SKM-1 (cell line): ENCODE measurements at regions not wholly inside any gene's neighbourhood (a gene's known extent, or its start where the extent isn't known, plus 50 kb on each side); places are given as distances from the start of the nearest gene placed in this dataset.

Source experiments
- DNase-seq: peaks from one replicate; lab custom pipeline; 2025; ENCODE audit not compliant: unreplicated experiment; lab: John Stamatoyannopoulos, UW

DNA sequence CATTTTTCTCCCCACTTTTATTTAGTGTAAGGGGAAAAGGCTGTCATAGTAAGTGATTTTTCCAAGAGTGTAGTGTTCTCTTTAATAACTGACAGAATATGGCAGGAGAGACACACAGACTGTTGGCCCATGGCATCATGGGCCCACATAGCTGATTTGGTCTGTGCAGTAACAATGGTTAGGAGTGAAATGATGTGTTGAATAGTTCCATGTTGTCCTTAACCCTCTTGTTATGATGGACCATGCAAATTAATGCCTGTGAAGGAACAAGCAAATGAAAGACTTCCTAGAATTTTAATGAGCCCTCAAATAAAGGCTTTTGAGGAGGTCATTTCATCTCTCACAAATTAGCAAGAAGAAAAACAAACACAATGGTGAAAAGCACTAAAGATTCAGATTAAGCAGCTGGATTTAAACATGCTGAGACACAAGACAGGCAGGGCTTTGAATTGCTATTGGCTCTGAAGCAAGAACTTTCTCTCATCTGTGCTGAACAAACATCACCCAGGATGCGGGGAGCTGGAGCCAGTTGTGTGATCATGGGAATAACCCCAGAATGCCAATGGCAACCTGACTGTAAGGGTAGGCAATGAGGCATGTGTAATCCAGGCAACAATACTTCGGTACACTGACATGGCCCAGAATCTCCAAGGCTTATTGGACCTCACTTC, 136.7 kb upstream of the VEPH1 start:
- DNase-seq: no peak

DNA sequence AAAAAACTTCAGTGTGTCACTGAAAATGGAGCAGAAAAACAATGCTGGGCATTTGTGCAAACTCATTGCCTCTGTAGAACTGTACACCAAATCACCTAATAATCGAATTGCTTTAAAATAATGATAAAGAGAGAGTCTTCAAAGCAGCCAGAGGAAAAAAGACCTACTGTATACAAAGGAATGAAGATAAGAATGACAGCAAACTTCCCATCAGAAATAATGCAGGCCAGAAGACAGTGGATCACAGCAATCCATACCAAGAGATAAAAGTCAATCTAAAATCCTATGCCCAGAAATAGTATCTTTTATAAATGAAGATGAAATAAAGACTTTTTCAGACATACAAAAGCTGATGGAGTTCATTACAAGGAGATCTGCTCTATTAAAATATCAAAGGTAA, 134.7 kb upstream of the VEPH1 start:
- no peak for DNase-seq

DNA sequence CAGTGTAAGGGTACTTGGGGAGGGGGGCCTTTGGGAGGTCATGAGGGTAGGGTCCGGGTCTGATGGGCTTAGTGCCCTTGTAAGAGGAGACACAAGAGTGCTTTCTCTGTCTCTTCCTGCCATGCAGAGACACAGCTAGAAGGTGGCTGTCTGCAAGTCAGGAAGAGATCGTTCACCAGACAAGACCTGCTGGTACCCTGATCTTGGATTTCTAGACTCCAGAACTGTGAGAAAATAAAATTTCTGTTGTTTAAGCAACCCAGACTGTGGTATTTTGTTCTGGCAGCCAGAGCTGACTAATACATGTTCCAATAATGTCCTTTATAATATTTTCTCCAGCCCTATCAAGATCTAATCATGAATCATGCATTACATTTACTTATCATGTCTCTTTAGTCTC, 130.0 kb upstream of the VEPH1 start:
- no peak for DNase-seq

DNA sequence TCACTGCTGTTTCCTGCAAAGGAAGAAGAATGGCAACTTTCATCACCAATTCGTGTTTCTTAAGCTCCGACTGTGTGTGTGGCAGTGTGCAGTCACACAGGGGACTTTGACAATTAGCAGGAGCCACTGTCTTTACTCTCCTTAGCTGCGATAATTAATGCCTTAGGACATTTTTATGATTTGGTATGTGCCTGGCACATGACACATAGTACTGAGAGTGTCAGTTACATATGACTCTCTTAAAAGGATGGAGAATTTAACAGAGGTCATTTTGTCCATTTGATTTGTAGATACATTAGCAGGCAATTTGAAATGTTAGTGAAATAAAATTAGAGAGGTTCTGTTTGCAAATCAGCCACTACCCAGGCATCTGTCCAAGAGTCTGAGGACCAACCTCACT, 128.9 kb upstream of the VEPH1 start:
- no peak for DNase-seq

- no peak for DNase-seq
Observed at GRCh38 chr3:157631478-157631877, 128.3 kb upstream of the VEPH1 start.

GRCh38 chr3:157626817-157627216, 123.6 kb upstream of the VEPH1 start:
- DNase-seq: no peak

DNA sequence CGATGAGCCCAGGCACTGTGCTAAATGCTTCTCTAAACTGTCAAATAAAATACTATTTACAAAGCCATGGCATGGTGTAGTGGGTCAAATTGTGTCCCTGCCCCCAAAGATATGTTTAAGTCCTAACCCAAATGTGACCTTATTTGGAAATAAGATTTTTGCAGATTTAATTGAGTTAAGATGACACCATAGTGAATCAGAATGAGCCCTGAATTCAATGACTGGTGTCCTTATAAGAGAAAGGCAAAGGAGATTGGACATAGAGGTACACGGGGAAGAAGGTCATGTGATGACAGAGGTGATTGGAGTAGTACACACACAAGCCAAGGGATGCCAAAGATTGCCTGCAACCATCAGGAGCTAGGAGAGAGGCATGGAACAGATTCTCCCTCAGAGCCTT, 121.6 kb upstream of the VEPH1 start:
- DNase-seq: no peak

- no peak for DNase-seq
Observed at GRCh38 chr3:157618886-157619285, 115.7 kb upstream of the VEPH1 start.

DNA sequence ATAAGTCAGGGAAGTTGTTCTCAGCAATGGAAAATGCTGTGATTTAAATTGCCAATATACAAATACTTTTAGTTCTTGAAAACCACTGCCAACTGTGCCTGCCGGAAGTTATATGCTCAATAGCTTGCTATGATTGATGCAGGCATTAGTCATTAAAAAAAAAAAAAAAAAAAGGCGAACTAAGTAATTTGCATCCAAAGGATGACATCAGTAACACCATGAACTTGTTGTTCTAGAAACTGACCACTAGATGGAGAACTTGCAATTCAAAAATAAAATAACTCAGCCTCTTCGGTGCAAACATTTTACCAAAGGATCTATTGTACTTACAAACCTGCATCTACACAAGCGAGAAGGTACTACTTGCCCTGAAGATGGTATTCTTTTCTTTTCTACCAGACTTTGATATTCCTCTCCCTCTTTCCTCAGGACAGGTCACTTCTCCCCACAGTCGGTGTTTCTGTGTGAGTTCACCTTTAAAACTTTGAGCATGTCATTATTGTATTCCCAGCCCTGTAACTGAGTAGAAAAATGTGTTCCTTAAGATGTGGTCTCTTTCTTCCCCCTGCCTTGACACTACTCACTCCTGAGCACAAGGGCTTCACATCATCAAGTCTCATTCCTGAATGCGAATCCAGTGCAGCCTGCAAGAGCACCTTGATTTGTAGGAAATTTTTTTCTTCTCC, 115.0 kb upstream of the VEPH1 start:
- peak; percentile 59 for DNase-seq

GRCh38 chr3:157614896-157615295, 111.7 kb upstream of the VEPH1 start:
- no peak for DNase-seq

DNA sequence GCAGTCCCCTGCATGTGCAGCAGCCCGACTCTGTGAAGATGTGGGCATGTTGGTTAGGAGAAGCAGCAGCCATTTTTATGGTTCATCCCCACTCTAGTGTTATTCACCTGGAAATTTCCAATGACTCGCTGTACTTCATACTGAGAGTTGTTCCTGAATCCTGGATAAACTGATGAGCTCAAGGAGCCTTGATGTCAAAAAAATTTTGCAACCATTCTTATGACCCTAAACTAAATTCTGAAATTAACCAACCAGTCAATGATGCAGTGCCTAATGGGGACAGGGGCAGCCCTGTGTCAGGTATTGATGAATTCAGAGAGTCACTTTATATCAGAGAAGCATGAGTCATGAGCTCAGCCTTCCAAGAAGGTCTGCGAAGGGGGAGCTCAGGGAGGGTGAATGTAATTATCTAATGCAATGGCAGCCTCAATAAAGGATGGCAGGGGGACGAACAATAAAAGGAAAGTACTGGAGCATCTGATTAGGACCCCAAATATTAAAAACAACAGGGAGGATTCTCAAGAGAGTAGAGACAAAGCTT, 108.4 kb upstream of the VEPH1 start:
- DNase-seq: no peak

DNA sequence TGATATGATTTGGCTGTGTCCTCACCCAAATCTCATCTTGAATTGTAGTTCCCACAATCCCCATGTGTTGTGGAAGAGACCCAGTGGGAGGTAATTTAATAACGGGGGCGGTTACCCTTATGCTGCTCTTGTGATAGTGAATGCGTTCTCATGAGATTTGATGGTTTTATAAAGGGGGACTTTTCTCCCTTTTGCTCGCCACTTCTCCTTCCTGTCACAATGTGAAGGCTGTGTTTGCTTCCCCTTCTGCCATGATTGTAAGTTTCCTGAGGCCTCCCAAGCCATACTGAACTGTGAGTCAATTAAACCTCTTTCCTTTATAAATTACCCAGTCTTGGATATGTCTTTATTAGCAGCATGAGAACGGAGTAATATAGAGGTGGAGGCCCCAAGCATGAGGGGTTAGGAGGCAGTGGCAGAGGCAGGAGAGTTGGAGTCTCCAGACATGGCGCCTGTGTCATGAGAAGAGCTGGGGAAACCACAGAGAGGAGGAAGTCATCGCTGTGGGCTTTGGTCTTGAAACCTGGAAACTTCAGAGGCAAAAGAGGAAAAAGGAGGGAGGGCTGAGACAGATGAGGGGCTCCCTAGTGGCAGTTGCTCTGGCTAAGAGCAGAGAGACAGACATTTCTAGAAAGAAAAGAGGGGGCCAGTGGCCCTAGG, 107.8 kb upstream of the VEPH1 start:
- DNase-seq: no peak

GRCh38 chr3:157607826-157608405, 104.7 kb upstream of the VEPH1 start:
- no peak for DNase-seq

GRCh38 chr3:157606852-157607197, 103.6 kb upstream of the VEPH1 start:
- DNase-seq: no peak

DNA sequence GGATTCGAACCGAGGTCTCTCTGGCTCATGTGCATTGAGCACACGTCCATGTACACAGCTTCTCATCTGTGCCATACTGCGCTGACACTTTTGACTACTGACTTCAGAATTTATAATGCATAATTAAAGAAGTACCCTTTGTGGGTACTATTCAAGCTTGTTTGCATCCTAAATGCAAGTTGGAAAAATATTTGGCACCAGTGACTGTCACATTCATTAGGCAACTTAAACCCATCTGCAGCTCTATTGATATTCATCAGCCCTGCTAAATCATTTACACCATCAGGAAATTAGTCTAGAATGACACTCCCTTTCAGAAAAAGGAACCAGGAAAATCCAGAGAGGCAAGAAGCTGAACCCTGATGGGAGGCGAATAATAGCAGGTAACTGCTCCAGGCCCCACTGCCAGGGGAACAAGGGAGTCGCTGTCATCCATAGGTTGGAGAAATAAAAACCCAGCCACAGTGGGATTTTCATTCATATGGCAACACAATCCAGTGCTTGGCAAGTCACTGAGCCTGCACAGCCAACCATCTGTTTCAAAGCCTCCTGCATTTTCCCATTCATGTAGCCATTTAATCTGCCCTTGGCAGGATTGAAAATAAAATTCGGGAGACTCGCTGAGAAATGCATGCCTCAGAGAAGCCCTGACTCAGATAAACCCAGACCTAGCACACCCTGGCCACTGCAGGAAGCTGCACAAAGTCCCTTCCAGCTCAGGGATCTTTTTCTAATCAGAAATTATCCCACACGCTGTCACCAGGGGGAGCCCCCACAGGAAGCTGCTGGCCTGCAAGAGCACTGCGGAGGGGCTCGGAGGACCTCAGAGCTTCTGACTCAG, 103.0 kb upstream of the VEPH1 start:
- DNase-seq: peak; percentile 42

DNA sequence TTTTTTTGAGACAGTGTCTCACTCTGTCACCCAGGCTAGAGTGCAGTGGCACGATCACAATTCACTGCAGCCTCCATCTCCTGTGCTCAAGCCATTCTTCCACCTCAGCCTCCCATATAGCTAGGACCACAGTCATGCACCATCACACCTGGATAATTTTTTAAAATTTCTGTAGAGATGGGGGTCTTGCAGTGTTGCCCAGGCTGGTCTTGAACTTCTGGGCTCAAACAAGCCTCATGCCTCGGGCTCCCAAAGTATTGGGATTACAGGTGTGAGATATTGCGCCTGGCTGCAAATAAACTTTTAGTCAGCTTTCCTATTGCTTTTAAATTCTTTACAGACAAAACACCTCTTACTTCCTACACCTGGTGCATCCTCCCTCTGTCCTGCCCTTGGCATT, 102.1 kb upstream of the VEPH1 start:
- no peak for DNase-seq

GRCh38 chr3:157602424-157602823, 99.2 kb upstream of the VEPH1 start:
- DNase-seq: no peak

DNA sequence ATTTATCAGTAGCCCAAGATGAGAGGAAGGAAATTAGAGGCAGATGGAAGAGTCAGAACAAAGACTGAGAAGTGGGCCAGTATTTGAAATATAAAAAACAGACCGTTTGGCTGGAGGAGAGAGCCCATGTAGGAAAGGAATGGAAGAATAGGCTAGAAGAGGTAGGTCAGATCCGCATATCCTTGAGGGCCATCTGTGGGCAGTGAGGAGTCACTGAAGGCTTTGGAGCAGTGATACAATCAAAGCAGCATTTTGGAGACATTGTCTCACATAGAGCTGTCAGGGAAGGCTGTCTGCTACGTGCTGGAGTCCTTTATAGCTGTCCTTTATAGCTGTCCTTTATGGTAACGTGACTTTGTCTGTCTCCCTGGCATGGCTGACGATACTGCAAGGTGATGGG, 92.0 kb upstream of the VEPH1 start:
- no peak for DNase-seq

- DNase-seq: no peak
Observed at GRCh38 chr3:157594413-157594812, 91.2 kb upstream of the VEPH1 start.

GRCh38 chr3:157592769-157593168, 89.6 kb upstream of the VEPH1 start:
- no peak for DNase-seq

DNA sequence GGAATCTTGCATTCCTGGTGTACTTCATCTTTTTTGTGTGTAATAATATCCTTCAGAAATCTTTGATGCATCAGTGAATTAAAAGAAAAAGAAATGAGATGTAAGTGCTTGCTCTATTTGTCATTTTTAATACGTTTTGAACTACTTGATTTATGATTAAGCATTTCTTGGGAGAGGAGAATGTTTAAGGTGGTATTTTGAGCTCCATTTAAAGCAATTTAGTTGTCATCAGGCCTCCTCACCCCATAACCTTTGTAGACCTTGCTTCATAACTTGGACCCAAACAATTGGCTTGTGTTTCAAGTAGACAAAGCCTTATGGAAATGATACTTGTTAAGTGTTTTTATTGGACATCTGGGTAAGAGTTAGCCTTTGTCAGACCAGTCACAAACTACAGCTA, 87.1 kb upstream of the VEPH1 start:
- no peak for DNase-seq
